Osteoblast (primary cell): ENCODE measurements at regions not wholly inside any gene's neighbourhood (a gene's known extent, or its start where the extent isn't known, plus 50 kb on each side); places are given as distances from the start of the nearest gene placed in this dataset.

Experiments used
- DNase-seq: peaks from one replicate; pipeline ENCODE4 v3.0.0; 2011; ENCODE audit warnings: low spot score, mixed read lengths; ENCODE audit not compliant: insufficient read length; ENCODE audit errors: missing footprints
- H2AFZ ChIP-seq: 2 replicates; pipeline ENCODE4 v1.6.0; 2011; ENCODE audit warnings: mild to moderate bottlenecking, low read length
- H3K27ac ChIP-seq: 2 replicates; pipeline ENCODE4 v1.5.1; 2011; ENCODE audit warnings: mild to moderate bottlenecking, low read depth, low read length, moderate library complexity
- H3K27me3 ChIP-seq: 2 replicates; pipeline ENCODE4 v1.6.0; 2012; ENCODE audit warnings: mild to moderate bottlenecking, control low read depth, inconsistent platforms, low read length, moderate library complexity; ENCODE audit not compliant: insufficient read depth
- H3K36me3 ChIP-seq: 2 replicates; pipeline ENCODE4 v1.5.1; 2011; ENCODE audit warnings: mild to moderate bottlenecking, low read length, control low read depth, moderate library complexity; ENCODE audit not compliant: insufficient read depth
- H3K4me1 ChIP-seq: 2 replicates; pipeline ENCODE4 v1.5.1; 2011; ENCODE audit warnings: mild to moderate bottlenecking, low read length, control low read depth, moderate library complexity; ENCODE audit not compliant: insufficient read depth
- H3K4me2 ChIP-seq: 2 replicates; pipeline ENCODE4 v1.6.0; 2011; ENCODE audit warnings: mild to moderate bottlenecking, low read length; ENCODE audit not compliant: insufficient read depth
- H3K4me3 ChIP-seq: fragments of 200-600 bp; sonication (generic); 3 replicates; pipeline ENCODE4 v1.5.1; 2012; ENCODE audit warnings: mild to moderate bottlenecking, low read length, inconsistent platforms; ENCODE audit not compliant: insufficient read depth
- H3K79me2 ChIP-seq: 2 replicates; pipeline ENCODE4 v1.6.0; 2012; ENCODE audit warnings: mild to moderate bottlenecking, low read length, control low read depth, inconsistent platforms; ENCODE audit not compliant: insufficient read depth
- H3K9me3 ChIP-seq: 2 replicates; pipeline ENCODE4 v1.5.1; 2011; ENCODE audit warnings: low read depth, low read length, control low read depth
- H4K20me1 ChIP-seq: 2 replicates; pipeline ENCODE4 v1.6.0; 2012; ENCODE audit warnings: mild to moderate bottlenecking, low read length, control low read depth; ENCODE audit not compliant: insufficient read depth
- CTCF ChIP-seq: IDR thresholded peaks from 2 replicates; pipeline ENCODE4 v1.5.1; 2011; ENCODE audit warnings: mild to moderate bottlenecking, low read depth, low read length, moderate library complexity; ENCODE audit errors: extremely low read depth

GRCh38 chr5:107269678-107270077 is 401.1 kb downstream of the EFNA5 start:
- Histone ChIP-seq H4K20me1 (no peaks in the 10 kb centered on the region), H3K27ac (no peak overlapping the region), H3K9me3 (no peaks in the 10 kb centered on the region), H2AFZ (no peak overlapping the region), H3K79me2 (no peaks in the 10 kb centered on the region), H3K27me3 (no peaks in the 10 kb centered on the region), H3K4me1 (no peaks in the 10 kb centered on the region), H3K36me3 (no peaks in the 10 kb centered on the region), H3K4me2 (no peak overlapping the region), H3K4me3 (no peak overlapping the region)
- TF ChIP-seq CTCF: no peak
- DNase-seq: no peak

GRCh38 chr5:107269256-107269655 is 401.5 kb downstream of the EFNA5 start:
- Histone ChIP-seq H2AFZ (no peak overlapping the region), H3K27me3 (no peaks in the 10 kb centered on the region), H3K4me2 (no peak overlapping the region), H3K27ac (no peak overlapping the region), H3K36me3 (no peaks in the 10 kb centered on the region), H3K9me3 (no peaks in the 10 kb centered on the region), H4K20me1 (no peaks in the 10 kb centered on the region), H3K79me2 (no peaks in the 10 kb centered on the region), H3K4me1 (no peaks in the 10 kb centered on the region), H3K4me3 (no peak overlapping the region)
- TF ChIP-seq CTCF: no peak
- DNase-seq: no peak

GRCh38 chr5:107268241-107268640 is 402.5 kb downstream of the EFNA5 start:
- H3K4me1 ChIP-seq: no peaks in the 10 kb centered on the region
- no peaks in the 10 kb centered on the region for H3K27me3 ChIP-seq
- no peaks in the 10 kb centered on the region for H4K20me1 ChIP-seq
- no peak overlapping the region for H3K4me3 ChIP-seq
- no peaks in the 10 kb centered on the region for H3K79me2 ChIP-seq
- H3K27ac ChIP-seq: no peak overlapping the region
- H2AFZ ChIP-seq: no peak overlapping the region
- peak; percentile 25 for DNase-seq
- no peak for TF ChIP-seq CTCF
- no peak overlapping the region for H3K4me2 ChIP-seq
- no peaks in the 10 kb centered on the region for H3K9me3 ChIP-seq
- H3K36me3 ChIP-seq: no peaks in the 10 kb centered on the region

- TF ChIP-seq CTCF: no peak
- H3K27ac ChIP-seq: no peak overlapping the region
- no peak for DNase-seq
- no peaks in the 10 kb centered on the region for H3K27me3 ChIP-seq
- H2AFZ ChIP-seq: no peak overlapping the region
- H3K36me3 ChIP-seq: no peaks in the 10 kb centered on the region
- H3K4me1 ChIP-seq: no peaks in the 10 kb centered on the region
- no peaks in the 10 kb centered on the region for H3K9me3 ChIP-seq
- H3K79me2 ChIP-seq: no peaks in the 10 kb centered on the region
- H4K20me1 ChIP-seq: no peaks in the 10 kb centered on the region
- H3K4me2 ChIP-seq: no peak overlapping the region
- no peak overlapping the region for H3K4me3 ChIP-seq
These were observed 404.6 kb downstream of the EFNA5 start for GRCh38 chr5:107266100-107266499.
